RKO (cell line): ENCODE measurements at regions not wholly inside any gene's neighbourhood (a gene's known extent, or its start where the extent isn't known, plus 50 kb on each side); places are given as distances from the start of the nearest gene placed in this dataset.

Experiments used
- DNase-seq: peaks from one replicate; pipeline ENCODE4 v3.0.0-alpha.2; 2016; ENCODE audit warnings: low spot score

DNA sequence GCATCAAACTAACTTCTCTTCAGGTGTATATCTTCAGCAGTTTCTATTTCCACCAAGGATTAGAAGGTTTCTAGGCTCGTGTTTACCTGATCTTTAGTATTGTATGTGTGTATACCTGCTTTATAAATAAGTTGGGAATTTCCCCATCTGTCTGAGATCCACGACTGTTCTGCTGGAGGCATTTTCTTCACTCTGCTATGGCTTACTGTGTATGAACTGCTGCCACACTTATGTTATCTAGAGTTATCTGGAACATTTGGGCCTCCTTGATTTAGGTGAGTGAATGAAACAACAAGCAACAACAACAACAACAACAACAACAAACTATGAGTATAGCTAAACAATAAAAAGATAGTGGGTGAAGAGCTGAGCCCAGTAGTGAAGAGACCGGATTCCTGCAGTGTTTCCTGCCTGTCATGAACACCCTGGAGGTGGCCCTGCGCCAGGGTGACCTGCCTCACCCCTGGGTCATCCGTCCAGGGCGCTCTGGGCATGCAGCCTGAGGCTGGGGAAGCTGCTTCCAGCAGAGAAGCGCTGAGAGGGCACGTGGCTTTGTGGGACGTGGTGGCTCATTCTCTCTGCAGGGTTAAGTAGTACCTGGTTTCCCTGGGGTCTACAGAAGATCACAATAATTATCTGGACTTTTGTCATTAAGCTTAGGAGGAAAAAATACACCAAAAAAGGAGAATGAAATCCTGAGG lies 56.1 kb upstream of the GATA6 start:
- no peak for DNase-seq

- no peak for DNase-seq
Observed at GRCh38 chr18:22114526-22115321, 54.7 kb upstream of the GATA6 start.

DNA sequence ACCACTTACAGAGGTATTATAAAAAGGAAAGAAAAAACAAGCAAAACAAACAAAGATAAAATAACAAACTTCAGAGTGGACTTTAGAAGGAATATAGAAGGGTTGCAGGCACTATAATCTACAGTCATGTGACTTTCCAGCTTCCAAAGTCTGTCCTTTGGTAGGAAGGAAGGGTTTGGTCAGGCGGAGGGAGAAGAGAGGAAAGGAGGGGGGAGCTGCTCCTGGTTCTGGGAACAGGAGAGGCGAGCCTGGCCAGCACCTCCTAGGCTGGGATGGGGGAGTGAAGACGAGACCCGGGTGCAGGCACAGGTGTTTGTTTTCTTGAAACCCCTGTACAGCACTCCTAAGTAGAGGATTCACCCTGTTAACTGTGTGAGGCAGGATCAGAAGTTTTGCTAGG lies 53.8 kb upstream of the GATA6 start:
- DNase-seq, result no peak
